ENCODE measurements at regions not wholly inside any gene's neighbourhood (a gene's known extent, or its start where the extent isn't known, plus 50 kb on each side); places are given as distances from the start of the nearest gene placed in this dataset.

GRCh38 chr15:29472901-29473445 is 203.4 kb upstream of the NSMCE3 start:
- no peak overlapping the region for H3K27ac ChIP-seq
- TF ChIP-seq POLR2A (IDR thresholded peaks at IDR 0.05) = no peak
- no peak for TF ChIP-seq CTCF (IDR thresholded peaks at IDR 0.05 in 4 of 5, conservative IDR thresholded peaks at IDR 0.05 in 1 of 5)
- H3K4me1 ChIP-seq = no peaks in the 10 kb centered on the region
- in situ Hi-C loops (cut with MboI; ENCODE audit: low sequenced_read_pairs in 4 of 4) (no loop called here), intact Hi-C loops (cut with DNase I; ENCODE audit: low total_unique reads) (no loop called here)
- ATAC-seq (no peak), DNase-seq (no peak)
- no peaks in the 10 kb centered on the region for H3K36me3 ChIP-seq
- no peak overlapping the region for H3K4me3 ChIP-seq
- no peaks in the 10 kb centered on the region for H3K9me3 ChIP-seq
- H3K27me3 ChIP-seq = no peaks in the 10 kb centered on the region

GRCh38 chr15:29471757-29472156 is 202.1 kb upstream of the NSMCE3 start:
- ATAC-seq (no peak), DNase-seq (no peak)
- H3K4me1 ChIP-seq = no peaks in the 10 kb centered on the region
- H3K36me3 ChIP-seq = no peaks in the 10 kb centered on the region
- intact Hi-C loops (cut with DNase I; ENCODE audit: low total_unique reads) (no loop called here), in situ Hi-C loops (cut with MboI; ENCODE audit: low sequenced_read_pairs in 4 of 4) (no loop called here)
- H3K27ac ChIP-seq = no peak overlapping the region
- no peaks in the 10 kb centered on the region for H3K27me3 ChIP-seq
- no peak for TF ChIP-seq CTCF (IDR thresholded peaks at IDR 0.05 in 4 of 5, conservative IDR thresholded peaks at IDR 0.05 in 1 of 5)
- TF ChIP-seq POLR2A (IDR thresholded peaks at IDR 0.05) = no peak
- no peaks in the 10 kb centered on the region for H3K9me3 ChIP-seq
- H3K4me3 ChIP-seq = no peak overlapping the region

- no peak for ATAC-seq
- in situ Hi-C loops (cut with MboI; ENCODE audit: low sequenced_read_pairs in 4 of 4) (no loop called here), intact Hi-C loops (cut with DNase I; ENCODE audit: low total_unique reads) (no loop called here)
- Histone ChIP-seq H3K4me3 (no peak overlapping the region), H3K36me3 (no peaks in the 10 kb centered on the region), H3K27me3 (no peaks in the 10 kb centered on the region), H3K27ac (no peak overlapping the region), H3K4me1 (no peaks in the 10 kb centered on the region), H3K9me3 (no peaks in the 10 kb centered on the region)
- TF ChIP-seq POLR2A (IDR thresholded peaks at IDR 0.05) (no peak), CTCF (IDR thresholded peaks at IDR 0.05 in 4 of 5, conservative IDR thresholded peaks at IDR 0.05 in 1 of 5) (no peak)
- DNase-seq = no peak
Measured at GRCh38 chr15:29471306-29471705, 201.7 kb upstream of the NSMCE3 start.

- intact Hi-C loops (cut with DNase I; ENCODE audit: low total_unique reads) (no loop called here), in situ Hi-C loops (cut with MboI; ENCODE audit: low sequenced_read_pairs in 4 of 4) (no loop called here)
- Histone ChIP-seq H3K4me1 (no peaks in the 10 kb centered on the region), H3K36me3 (no peaks in the 10 kb centered on the region), H3K9me3 (no peaks in the 10 kb centered on the region), H3K27ac (no peak overlapping the region), H3K4me3 (no peak overlapping the region), H3K27me3 (no peaks in the 10 kb centered on the region)
- no peak for DNase-seq
- ATAC-seq = no peak
- TF ChIP-seq CTCF (IDR thresholded peaks at IDR 0.05 in 4 of 5, conservative IDR thresholded peaks at IDR 0.05 in 1 of 5) (no peak), POLR2A (IDR thresholded peaks at IDR 0.05) (no peak)
Measured at GRCh38 chr15:29470794-29471193, 201.2 kb upstream of the NSMCE3 start.

- in situ Hi-C loops (cut with MboI; ENCODE audit: low sequenced_read_pairs in 4 of 4) = no loop called here
Measured at GRCh38 chr15:29470311-29470710, 200.7 kb upstream of the NSMCE3 start.

More at GRCh38 chr15:29470311-29470710, 200.7 kb upstream of the NSMCE3 start:
- no peak overlapping the region for H3K27ac ChIP-seq
- intact Hi-C loops (cut with DNase I; ENCODE audit: low total_unique reads) = no loop called here
- DNase-seq (no peak), ATAC-seq (no peak)
- H3K4me1 ChIP-seq = no peaks in the 10 kb centered on the region
- H3K9me3 ChIP-seq = no peaks in the 10 kb centered on the region
- TF ChIP-seq POLR2A (IDR thresholded peaks at IDR 0.05) = no peak
- no peak for TF ChIP-seq CTCF (IDR thresholded peaks at IDR 0.05 in 4 of 5, conservative IDR thresholded peaks at IDR 0.05 in 1 of 5)
- no peak overlapping the region for H3K4me3 ChIP-seq
- no peaks in the 10 kb centered on the region for H3K27me3 ChIP-seq
- no peaks in the 10 kb centered on the region for H3K36me3 ChIP-seq
